AG08395 (cell line): ENCODE measurements at regions not wholly inside any gene's neighbourhood (a gene's known extent, or its start where the extent isn't known, plus 50 kb on each side); places are given as distances from the start of the nearest gene placed in this dataset.
A peak's percentile ranks its signal among the peaks of the same experiment; 100 is the strongest.
"Not testable (repeated sequence)": the region's sequence is repeated elsewhere in the genome, so short reads cannot be mapped to it uniquely, and the experiment has no call there.

Source experiments
- DNase-seq: peaks from one replicate; pipeline ENCODE4 v3.0.0; 2012; ENCODE audit warnings: mixed read lengths, low spot score

GRCh38 chr13:110008816-110009215, 222.4 kb upstream of the IRS2 start:
- DNase-seq, result no peak

- DNase-seq, result peak; percentile 17
These were observed 219.9 kb upstream of the IRS2 start for GRCh38 chr13:110006304-110006703.

GRCh38 chr13:110005563-110005962, 219.2 kb upstream of the IRS2 start:
- peak; percentile 14 for DNase-seq

GRCh38 chr13:110004814-110005213, 218.4 kb upstream of the IRS2 start:
- DNase-seq, result no peak

- peak; percentile 35 for DNase-seq
These were observed 215.4 kb upstream of the IRS2 start for GRCh38 chr13:110001670-110002275.

GRCh38 chr13:110000534-110001345, 214.4 kb upstream of the IRS2 start:
- DNase-seq, result peak; percentile 9

- no peak for DNase-seq
These were observed 213.5 kb upstream of the IRS2 start for GRCh38 chr13:109999659-110000533.

- peak; percentile 52 for DNase-seq
These were observed 212.5 kb upstream of the IRS2 start for GRCh38 chr13:109998684-109999533.

GRCh38 chr13:109998037-109998436, 211.7 kb upstream of the IRS2 start:
- DNase-seq, result no peak

- DNase-seq, result not testable (repeated sequence)
These were observed 210.7 kb upstream of the IRS2 start for GRCh38 chr13:109997056-109997595.

GRCh38 chr13:109996404-109996960, 210.1 kb upstream of the IRS2 start:
- no peak for DNase-seq

GRCh38 chr13:109995578-109995977, 209.2 kb upstream of the IRS2 start:
- DNase-seq, result no peak

- DNase-seq, result no peak
These were observed 203.9 kb upstream of the IRS2 start for GRCh38 chr13:109990296-109990695.

GRCh38 chr13:109989686-109990085, 203.3 kb upstream of the IRS2 start:
- DNase-seq, result peak; percentile 33

- DNase-seq, result peak; percentile 58
These were observed 202.8 kb upstream of the IRS2 start for GRCh38 chr13:109989155-109989554.

GRCh38 chr13:109986851-109987250, 200.5 kb upstream of the IRS2 start:
- DNase-seq, result no peak

GRCh38 chr13:109985871-109986450, 199.6 kb upstream of the IRS2 start:
- peak; percentile 45 for DNase-seq

- DNase-seq, result no peak
These were observed 197.1 kb upstream of the IRS2 start for GRCh38 chr13:109983447-109983846.

- no peak for DNase-seq
These were observed 194.6 kb upstream of the IRS2 start for GRCh38 chr13:109981000-109981399.

GRCh38 chr13:109979676-109980075, 193.3 kb upstream of the IRS2 start:
- not testable (repeated sequence) for DNase-seq

- DNase-seq, result no peak
These were observed 192.8 kb upstream of the IRS2 start for GRCh38 chr13:109979228-109979627.
